Femur (tissue), 1 donor: ENCODE measurements at regions not wholly inside any gene's neighbourhood (a gene's known extent, or its start where the extent isn't known, plus 50 kb on each side); places are given as distances from the start of the nearest gene placed in this dataset.
A peak's percentile ranks its signal among the peaks of the same experiment; 100 is the strongest.
"Not testable (repeated sequence)": the region's sequence is repeated elsewhere in the genome, so short reads cannot be mapped to it uniquely, and the experiment has no call there.

Experiments
- DNase-seq: peaks from one replicate; pipeline ENCODE4 v3.0.0-alpha.2; 2017

DNA sequence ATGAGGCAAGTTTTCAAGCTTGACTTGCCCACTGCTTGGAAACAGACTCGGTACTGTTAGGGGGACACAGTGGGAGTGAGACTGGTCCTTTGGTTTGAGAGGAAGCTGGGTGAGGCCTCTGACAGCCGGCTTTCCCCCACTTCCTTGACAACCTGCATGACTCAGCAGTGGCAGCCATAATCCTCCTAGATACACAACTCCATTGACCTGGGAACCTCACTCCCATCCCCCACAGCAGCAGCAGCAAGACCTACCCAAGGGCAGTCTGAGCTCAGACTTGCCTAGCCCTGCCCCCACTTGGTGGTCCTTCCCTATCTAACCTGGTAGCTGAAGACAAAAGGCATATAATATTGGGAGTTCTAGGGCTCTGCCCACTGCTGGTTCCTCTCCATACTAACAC lies 1043.5 kb upstream of the ALCAM start:
- no peak for DNase-seq

DNA sequence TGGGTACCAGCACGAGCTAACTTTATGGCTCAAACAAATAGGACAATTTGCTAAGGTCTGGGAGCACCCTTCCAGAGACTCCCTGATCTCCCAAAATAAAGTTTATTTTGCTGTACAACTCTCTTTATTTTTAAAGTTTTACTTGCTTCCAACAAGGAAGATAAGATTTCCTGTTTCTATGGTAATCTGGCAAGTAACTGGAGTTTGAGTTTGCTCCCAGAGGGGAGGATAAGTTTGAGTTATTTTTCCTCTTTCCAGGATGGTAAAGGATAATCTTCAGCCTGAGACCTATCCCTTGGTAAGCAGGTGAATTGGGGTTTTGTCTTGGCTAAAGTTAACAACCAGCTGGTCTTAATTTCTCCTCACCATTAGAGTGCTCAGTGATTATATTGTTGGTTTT lies 1019.4 kb upstream of the ALCAM start:
- DNase-seq = no peak

DNA sequence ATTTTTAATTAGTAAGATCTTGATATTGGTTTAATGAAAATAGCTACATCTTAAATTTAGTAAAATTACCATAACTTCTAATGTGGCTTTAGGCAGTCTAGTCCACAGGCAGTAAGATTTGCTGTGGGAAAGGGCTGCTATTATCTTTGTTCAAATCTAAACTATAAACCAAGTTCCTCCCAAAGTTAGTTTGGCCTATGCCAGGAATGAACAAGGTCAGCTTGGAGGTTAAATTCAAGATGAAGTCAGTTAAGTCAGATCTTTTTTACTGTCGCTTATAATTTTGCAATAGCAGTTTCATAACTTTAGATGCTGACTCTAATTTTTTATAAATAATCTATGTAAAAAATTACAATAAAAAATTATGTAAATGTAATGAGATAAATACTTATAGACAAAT lies 1016.9 kb upstream of the ALCAM start:
- no peak for DNase-seq

DNA sequence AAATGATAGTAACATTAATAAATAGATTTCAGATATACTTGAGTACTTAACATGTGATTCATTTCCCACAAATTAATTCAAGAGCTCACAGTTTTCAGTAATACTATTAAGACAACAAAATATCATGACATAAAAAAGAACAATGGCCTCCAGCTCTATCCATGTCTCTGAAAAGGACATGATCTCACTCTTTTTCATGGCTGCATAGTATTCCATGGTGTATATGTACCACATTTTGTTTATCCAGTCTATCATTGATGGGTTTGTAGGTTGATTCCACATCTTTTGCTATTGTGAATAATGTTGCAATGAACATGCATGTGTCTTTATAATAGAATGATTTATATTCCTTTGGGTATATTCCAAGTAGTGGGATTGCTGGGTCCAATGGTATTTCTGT lies 1012.8 kb upstream of the ALCAM start:
- no peak for DNase-seq

DNA sequence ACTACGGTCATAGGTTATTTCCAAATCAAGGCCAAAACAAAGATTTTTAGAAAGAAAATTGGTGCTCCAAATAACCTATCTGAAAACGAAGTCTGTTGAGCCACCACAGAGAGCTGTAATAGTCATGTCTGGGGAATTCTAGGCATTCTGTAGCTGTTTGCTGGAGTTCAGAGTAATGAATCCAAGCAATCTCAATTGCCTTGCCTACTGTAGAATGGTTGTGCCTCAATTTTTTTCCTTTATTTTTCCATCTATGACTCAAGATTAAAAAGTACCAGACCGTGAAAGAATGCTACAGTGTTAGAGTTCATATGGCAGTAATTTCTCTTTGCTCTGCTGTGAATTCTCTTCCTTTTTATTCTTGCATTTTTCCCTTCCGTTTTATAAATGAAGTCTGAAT lies 1007.2 kb upstream of the ALCAM start:
- no peak for DNase-seq

DNA sequence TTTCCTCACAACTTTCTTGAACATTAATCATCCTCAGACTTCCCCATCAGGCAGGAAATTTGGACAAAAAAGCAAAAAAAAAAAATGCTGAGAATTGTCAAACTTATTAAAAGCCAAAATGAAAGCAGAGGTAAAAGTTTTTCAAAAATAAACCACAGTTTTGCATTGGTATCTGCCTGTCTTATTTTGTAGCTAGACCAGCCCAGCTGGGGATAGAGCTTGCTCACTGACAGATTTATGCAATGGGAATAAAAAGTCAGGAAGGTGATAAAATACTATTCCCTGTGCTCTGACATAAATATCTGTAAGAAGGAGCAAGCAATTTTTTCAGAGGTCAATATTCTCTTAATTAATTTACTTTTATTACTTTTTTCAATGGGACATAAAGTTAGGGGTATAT lies 1006.7 kb upstream of the ALCAM start:
- DNase-seq = no peak

DNA sequence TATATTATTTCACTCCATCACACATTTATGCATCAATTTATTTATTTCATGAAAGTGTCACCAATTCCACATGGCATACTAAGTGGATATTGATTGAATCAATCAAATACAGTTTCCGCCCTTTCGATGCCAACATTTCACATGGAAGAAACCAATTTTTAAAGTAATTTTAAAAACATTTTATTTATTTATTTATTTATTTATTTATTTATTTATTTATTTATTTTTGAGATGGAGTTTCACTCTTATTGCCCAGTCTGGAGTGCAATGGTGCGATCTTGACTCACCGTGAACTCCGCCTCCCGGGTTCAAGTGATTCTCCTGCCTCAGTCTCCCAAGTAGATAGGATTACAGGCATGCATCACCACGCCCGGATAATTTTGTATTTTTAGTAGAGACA lies 1005.0 kb upstream of the ALCAM start:
- not testable (repeated sequence) for DNase-seq

DNA sequence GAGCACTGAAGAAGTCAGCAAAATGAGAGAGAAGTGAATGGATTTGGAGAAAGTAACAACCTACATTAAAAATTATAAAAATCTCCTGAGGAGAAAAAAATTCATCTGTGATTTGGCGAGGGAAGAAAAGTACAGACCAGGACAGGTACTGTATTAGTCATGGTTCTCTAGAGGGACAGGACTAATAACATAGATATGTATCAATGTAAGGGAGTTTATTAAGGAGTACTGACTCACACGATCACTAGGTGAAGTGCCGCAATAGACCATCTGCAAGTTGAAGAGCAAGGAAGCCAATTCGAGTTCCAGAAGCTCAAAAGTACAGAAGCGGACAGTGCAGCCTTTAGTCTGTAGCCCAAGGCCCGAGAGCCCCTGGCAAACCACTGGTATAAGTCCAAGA lies 1004.4 kb upstream of the ALCAM start:
- DNase-seq = no peak

DNA sequence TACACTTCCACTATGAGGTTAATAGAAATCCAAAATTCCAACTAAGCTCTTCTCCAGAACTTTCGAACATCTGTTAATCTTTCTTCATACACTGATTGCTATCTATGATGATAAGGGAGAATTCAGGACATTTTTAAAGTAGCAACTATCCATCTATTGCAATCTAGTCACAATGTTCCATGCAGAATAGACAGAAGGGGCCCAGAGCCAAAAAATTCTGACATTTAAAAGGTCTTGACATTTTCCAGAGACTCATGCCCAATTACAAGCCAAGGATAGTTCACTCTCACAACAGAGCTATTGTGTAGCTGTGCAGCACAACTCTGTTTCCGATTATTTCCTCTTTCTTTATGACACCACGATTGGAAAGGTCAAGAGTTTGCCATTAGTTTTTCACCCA lies 999.7 kb upstream of the ALCAM start:
- DNase-seq = no peak

DNA sequence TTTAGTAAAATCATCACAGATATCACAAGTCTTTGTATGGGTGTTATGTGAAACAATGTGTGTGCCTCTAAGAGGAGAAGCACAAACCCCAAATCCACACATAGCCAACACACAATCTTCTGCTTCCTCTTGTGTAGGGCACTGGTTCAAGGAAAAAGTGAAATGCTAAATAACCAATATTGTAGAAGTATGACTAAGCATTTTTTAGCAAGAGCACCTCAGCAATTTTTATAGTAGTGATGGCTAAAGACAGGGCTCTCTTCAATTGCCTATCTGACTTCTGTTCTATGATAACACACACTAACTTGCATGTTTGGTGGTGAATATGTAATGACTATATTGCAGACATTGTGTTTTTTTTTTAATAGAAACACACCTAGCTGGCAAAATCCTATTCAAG lies 997.9 kb upstream of the ALCAM start:
- DNase-seq = no peak

DNA sequence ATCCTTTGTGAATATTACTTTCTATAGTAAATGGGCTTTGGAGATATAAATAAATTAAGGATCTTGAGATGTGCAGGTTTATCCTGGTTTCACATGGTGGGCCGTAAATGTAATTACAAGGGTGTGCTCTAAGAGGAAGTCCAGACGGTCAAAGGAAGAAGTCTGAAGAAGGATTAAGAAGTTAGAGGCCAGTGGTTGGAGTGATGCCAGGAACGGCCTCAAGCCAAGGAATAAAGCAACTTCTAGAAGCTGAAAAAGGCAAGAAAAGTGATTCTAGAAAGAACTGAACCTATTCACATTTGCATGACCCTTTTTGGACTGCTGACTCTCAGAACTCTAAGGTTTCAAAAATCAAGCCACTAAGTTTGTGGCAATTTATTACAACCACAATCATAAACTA lies 981.3 kb upstream of the ALCAM start:
- DNase-seq = no peak

DNA sequence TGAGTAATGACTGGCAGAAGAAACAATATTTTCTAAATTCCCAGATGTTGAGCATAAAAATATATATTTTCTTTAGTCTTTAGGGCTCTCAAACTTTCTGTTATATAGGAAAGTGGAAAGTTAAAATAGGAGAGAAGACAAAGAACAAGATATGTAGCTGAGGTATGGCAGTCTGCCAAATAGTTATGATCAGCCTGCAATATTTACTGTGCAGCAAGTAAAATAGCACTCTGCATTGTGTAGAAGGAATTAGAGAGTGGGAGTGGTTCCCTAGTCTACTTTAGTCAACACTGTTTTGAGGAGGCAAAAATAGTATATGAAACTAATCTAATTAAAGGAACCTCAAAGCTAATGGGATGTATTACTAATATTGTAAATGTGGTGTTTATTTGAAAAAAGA lies 978.1 kb upstream of the ALCAM start:
- no peak for DNase-seq

DNA sequence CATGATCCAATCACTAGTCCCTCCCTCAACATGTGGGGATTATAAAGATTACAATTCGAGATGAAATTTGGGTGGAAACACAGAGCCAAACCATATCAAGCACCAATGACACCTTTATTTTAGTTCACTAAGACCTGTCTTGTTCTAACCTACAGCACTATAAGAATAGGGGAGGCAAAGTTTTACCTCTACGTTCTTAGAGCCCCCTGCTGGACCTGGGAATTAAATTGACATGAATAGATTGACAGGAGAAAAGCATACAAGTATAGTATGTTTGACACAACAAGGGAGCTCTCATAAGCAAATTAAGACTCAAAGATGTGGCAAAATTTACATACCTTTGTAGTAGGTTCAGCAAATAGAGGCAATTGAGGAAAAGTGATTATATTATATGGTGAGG lies 974.4 kb upstream of the ALCAM start:
- DNase-seq = no peak

DNA sequence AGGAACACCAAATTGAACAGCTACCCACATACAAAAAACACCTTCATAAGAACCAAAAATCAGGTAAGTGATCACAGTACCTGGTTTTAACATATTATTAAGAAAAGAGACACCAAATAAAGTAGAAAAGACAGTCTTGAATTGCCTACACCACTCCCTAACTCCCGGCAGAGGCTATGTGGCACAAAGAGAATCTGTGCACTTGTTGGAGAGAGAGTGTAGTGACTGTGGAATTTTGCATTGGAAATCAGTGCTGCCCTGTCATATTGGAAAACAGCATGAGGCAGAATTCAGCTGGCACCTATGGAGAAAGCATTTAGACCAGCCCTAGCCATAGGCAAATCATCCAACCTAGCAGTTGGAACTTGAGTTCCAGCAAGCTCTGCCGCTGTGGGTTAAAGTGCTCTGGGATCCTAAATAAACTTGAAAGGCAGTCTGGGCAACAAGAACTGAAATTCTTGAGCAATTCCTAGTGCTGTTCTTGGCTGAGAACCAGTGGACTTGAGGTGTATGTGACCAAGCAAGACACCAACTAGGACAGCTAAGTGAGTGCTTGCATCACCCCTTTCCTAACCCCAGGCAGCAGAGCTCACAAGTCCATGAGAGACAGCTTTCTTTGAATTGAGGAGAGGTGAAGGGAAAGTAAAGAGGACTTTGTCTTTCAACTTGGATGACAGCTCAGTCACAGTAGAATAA lies 969.6 kb upstream of the ALCAM start:
- DNase-seq = no peak

DNA sequence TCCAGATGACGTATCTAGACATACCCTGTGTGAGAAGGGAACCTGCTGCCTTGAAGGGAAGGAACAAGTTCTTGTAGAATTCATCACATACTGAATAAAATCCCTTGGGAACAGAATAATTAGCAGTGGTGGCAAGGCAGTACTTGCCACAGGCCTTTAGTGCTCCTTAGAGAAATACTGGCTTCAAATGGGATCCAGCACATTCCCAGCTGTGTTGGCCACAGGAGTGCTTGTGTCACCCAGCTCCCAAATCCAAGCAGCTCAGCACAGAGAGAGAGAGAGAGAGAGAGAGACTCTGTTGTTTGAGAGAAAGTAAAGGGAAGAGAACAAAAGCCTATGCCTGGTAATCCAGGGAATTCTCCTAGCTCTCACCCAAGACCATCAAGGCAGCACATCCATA lies 969.0 kb upstream of the ALCAM start:
- no peak for DNase-seq

DNA sequence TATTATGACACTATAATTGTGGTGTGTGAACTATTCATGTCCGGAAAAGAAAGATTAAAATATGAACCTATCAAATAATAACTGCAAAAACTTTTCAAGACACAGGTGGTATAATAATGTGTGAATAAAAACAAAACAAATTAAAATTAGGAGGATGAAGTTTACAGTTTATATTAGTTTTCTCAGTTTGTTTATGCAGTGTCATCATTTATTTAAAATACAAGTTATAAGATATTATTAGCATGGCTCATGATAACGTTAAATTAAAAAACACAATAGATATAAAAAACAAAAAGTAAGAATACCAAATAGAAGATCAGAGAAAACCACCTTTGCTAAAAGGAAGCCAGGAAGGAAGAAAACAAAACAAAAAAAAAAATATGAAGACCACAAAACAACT lies 963.8 kb upstream of the ALCAM start:
- no peak for DNase-seq

DNA sequence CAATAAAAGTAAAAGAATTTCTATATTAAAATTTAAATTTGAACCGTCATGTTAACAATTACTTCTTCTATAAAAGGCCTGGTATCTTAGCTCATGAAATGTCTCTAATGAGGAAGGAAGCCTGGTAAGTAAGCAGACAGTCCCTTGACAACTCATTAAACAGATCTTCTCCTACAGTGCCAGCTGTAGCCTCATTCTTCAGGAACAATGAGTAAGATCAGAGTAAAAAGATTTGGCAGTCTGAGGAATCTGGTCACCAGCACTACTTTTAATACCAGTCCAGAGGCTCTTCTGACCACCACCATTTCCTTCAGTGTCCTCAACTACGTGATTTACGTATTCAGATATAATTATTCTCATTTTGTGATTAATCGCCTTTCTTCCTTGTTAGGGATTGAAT lies 955.0 kb upstream of the ALCAM start:
- no peak for DNase-seq

DNA sequence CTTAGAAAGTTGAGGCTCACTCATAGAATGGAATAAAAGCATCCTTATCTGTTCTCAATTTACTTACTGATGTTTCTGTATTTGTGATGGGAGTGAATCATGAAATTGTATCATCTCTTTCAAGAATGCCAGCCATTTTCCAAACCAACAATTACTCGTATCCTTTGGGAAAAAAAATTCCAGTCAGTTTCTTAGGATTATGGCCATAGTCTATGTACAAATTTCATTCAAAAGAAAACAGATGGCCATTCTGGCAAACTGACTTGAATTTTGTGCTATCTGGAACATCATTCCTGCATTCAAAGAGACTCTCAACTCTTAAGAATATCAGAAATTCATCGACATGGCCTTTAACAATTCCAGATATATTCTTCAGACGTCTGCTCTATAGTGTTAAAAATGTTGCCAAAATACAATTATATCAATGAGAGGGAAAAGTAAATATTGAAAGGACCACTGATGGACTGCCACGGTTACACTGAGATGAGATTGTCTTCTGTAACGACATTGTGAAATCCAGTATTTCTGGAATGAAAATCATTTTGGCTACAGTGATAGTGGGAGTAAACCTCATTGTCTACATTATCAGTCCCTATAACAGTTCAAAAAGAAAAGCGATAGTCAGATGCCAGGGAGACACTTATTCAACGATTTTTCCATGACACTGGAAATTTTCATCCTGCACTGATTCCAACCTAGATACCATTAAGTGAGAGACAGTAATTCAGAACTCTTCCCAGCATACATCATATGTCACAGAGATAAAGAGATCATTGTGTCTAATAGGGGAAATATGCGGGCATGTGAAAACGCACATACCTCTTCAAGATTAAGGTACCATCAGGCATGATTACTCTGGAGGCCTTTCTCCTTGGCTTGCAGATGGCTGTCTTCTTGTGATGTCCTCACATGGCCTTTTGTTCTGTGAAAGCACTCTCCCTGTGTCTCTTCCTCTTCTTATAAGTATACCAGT lies 953.8 kb upstream of the ALCAM start:
- no peak for DNase-seq

DNA sequence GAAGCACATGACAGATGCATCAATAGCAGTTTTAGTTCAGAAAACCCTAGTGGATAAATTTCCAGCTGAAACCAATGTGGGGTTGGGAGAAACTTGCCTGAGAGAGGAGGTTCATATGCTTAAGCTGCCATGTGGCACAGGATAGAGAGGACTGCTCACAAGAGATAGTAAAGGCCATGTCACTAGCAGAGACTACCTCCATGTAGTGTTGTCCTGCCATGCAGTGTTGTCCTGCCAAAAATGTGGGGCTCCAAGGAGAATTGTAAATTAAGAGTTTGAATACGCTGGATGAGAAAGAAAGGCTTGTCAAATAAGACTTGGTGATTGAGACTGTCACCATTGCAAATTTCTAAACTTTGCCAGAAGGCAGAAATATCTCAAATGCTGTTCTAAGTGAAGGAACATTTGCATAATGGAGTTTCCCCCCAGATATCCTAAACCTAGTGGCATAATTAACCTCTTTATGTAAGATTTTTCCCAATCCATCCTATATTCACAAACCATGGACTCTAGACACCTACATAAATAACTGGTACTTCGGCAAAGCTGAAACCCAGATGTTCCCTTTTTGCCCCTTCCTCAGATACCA lies 938.3 kb upstream of the ALCAM start:
- no peak for DNase-seq

DNA sequence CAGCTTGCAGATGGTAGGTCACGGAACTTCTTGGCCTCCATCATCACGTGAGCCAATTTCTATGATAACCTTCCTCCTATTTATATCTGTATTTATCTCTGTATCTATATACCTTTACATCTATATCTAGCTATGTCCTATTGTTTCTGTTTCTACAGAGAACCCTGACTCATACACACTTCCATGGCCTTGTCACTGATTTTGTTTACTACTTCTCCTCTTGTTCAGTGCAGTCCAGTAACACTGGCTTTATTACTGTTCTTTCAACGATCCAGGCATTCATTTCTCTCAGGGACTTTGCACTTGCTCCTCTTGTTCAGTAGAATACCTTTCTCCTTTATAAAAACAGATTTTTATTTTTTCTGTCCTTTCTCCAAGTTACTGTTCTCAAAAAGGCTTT lies 937.0 kb upstream of the ALCAM start:
- no peak for DNase-seq

DNA sequence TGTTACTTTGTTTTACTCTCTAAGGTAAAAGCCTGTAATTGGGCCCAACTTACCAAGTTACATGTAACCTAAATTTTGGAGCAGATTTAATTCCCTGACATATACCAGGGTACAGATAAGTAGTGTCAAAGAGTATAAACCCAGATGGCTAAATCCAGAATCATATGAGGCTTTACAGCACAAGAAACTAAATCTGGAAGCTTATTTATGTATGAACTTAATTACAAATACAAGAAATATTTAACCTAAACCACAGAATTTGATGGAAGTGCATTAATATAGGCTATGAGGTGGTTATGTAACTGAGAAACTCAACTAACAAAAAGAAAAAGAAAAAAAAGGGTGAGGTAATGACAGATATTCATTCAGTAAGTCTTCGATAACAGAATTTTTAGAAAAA lies 930.2 kb upstream of the ALCAM start:
- no peak for DNase-seq

DNA sequence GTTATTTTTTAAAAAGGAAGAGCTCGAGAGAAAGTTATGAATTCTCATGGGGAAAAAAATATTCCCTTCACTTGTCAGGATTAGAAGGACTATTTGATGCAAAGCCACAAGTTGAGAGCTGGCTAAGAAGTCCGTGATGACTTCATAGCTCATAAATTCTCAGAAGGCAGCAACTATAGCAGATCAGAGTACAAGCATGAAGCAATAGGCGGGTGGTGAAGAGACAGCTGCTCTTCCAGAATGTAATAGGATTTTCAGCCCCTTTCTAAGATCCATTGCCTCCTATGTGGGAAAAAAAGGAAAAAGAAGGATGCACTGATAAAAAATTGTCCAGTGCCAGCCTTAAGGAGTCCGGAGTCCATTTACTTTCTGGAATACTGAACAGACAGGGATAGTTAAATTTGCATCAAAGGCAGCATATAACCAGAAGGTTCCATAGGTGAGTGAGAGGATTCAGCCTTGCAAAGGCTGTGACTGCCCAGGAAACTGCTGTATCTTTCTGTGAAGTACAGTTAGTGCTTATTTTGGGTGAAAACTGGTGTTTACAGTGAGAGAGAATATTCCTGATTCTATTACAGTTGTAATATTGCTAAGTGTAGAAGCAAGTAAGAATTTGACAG lies 929.5 kb upstream of the ALCAM start:
- peak; percentile 53 for DNase-seq

DNA sequence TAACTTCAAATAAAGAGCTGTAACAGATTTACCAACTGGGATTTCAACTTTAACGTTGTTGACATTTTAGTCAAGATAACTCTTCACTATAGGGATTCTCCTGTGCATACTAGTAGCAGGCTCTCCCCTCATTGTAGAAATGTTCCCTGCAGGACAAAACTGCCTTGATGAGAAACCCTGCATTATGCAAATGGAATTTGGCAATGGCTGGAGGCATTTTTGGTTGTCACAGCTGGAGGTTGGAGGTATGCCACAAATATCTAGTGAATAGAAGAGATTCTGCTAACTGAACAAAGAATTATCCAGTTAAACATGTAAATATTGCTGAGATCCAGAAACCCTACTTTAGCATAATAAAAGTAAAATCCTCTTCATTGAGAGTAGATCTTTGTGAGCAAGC lies 928.8 kb upstream of the ALCAM start:
- peak; percentile 59 for DNase-seq

DNA sequence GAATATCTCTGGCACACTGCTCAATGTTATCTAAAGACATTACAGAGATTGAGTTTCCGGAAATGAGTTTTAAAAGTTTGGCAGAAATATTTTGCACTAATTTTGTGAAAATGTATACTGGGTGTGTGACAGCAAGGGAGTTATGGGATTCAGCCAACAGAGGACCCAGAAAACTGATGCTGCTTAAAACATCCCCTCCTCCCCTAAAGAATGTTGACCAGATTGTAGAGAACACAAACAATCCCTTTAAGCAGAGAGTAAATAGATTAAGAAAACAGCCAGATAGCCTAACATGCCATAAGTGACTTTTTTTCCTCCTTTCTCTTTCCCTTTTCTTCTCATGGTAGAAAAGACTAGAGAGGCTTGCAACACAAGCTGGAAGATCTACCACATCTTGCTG lies 928.0 kb upstream of the ALCAM start:
- DNase-seq = no peak
